Prostate gland (tissue), 2 donors: ENCODE measurements at regions not wholly inside any gene's neighbourhood (a gene's known extent, or its start where the extent isn't known, plus 50 kb on each side); places are given as distances from the start of the nearest gene placed in this dataset.
A peak's percentile ranks its signal among the peaks of the same experiment; 100 is the strongest.
"Not testable (repeated sequence)": the region's sequence is repeated elsewhere in the genome, so short reads cannot be mapped to it uniquely, and the experiment has no call there.

ENCODE experiments used
- DNase-seq: peaks from one replicate; pipeline ENCODE4 v3.0.0-alpha.2; 2019; ENCODE audit warnings: low spot score
- H3K27ac ChIP-seq, 2 donors: fragments of 200-600 bp; sonication (generic); 2 replicates each; pipeline ENCODE4 v1.5.1; 2017 to 2019
- H3K27me3 ChIP-seq: fragments of 200-600 bp; sonication (generic); replicated peaks from 2 replicates; pipeline ENCODE4 v1.5.1; 2019; ENCODE audit not compliant: insufficient read depth
- H3K36me3 ChIP-seq, 2 donors: fragments of 200-600 bp; sonication (generic); 1 replicate in 1 of 2; 2 replicates in 1 of 2; pipeline versions ENCODE4 v1.5.1 to v1.8.1; 2017 to 2019
- H3K4me1 ChIP-seq: fragments of 200-600 bp; sonication (generic); replicated peaks from 2 replicates; pipeline ENCODE4 v1.5.1; 2019
- H3K4me3 ChIP-seq, 2 donors: fragments of 200-600 bp; sonication (generic); 2 replicates each; pipeline ENCODE4 v1.5.1; 2017 to 2019
- H3K9me3 ChIP-seq: fragments of 200-600 bp; sonication (generic); 2 replicates; pipeline ENCODE4 v1.5.1; 2017
- POLR2A ChIP-seq: fragments of 450-650 bp; IDR thresholded peaks from one replicate; pipeline ENCODE4 v1.6.1; 2016; ENCODE audit warnings: antibody characterized with exemption, mild to moderate bottlenecking
- POLR2AphosphoS5 ChIP-seq: sonication (generic); formaldehyde crosslinking; IDR thresholded peaks from one replicate; pipeline ENCODE4 v1.6.1; 2017; ENCODE audit warnings: antibody characterized with exemption
- WGBS: methylation state at CpG from one replicate; pipeline ENCODE4 v1.1.5; 2018; 5-methylcytosine and 5-hydroxymethylcytosine counted together
- intact Hi-C: fragments of 100-400 bp; cut with DNase I; formaldehyde crosslinking; loops from one replicate; pipeline ENCODE4 v1.14.2; 2022
- TF ChIP-seq, protein P1 (sequence below), 4 experiments: fragments of 200-600 bp in 2 of 4; fragments of 450-650 bp in 2 of 4; sonication (generic) in 2 of 4; IDR thresholded peaks; 1 replicate in 3 of 4; 2 replicates in 1 of 4; pipeline ENCODE4 v1.5.1; 2016 to 2019; ENCODE audit warnings: antibody characterized with exemption in 4 of 4, mild to moderate bottlenecking in 2 of 4, moderate library complexity in 2 of 4

- H3K4me3 ChIP-seq, H3K36me3 ChIP-seq, intact Hi-C loops, H3K27me3 ChIP-seq, DNase-seq, H3K9me3 ChIP-seq, H3K4me1 ChIP-seq, H3K27ac ChIP-seq: not testable (repeated sequence)
- 70% methylated on average over 6 of the region's 6 CpGs for WGBS
These were observed 99.5 kb upstream of the GPR39 start for GRCh38 chr2:132317026-132317680.

- H3K9me3 ChIP-seq, H3K4me1 ChIP-seq, H3K4me3 ChIP-seq, H3K36me3 ChIP-seq, DNase-seq, H3K27ac ChIP-seq, intact Hi-C loops, H3K27me3 ChIP-seq: not testable (repeated sequence)
- WGBS: 85% methylated on average over 4 of the region's 4 CpGs
These were observed 98.1 kb upstream of the GPR39 start for GRCh38 chr2:132318481-132318880.

DNA sequence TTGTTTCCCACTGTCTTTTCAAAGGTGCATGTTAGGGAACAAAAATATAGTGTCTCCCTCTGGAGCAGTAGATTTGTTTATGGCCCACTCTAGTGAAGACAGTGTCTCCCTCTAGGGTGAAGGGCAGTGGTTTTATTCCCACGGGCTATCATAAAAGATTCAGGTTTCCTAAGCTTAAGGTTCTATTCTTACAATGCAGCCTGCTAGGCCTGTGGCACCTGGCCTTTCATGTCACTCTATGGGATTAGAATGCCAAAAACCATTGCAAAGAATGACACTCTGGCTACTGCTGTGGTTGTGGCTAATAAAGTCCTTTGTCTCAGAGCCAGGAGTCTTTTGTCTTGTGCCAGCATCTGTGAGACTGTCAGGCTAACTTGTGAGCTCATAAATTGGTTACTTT lies 92.6 kb upstream of the GPR39 start:
- 25% methylated on average over 1 of the region's 1 CpG for WGBS
- H3K4me1 ChIP-seq, DNase-seq, intact Hi-C loops, H3K9me3 ChIP-seq, H3K36me3 ChIP-seq, H3K27ac ChIP-seq, H3K4me3 ChIP-seq, H3K27me3 ChIP-seq: not testable (repeated sequence)

DNA sequence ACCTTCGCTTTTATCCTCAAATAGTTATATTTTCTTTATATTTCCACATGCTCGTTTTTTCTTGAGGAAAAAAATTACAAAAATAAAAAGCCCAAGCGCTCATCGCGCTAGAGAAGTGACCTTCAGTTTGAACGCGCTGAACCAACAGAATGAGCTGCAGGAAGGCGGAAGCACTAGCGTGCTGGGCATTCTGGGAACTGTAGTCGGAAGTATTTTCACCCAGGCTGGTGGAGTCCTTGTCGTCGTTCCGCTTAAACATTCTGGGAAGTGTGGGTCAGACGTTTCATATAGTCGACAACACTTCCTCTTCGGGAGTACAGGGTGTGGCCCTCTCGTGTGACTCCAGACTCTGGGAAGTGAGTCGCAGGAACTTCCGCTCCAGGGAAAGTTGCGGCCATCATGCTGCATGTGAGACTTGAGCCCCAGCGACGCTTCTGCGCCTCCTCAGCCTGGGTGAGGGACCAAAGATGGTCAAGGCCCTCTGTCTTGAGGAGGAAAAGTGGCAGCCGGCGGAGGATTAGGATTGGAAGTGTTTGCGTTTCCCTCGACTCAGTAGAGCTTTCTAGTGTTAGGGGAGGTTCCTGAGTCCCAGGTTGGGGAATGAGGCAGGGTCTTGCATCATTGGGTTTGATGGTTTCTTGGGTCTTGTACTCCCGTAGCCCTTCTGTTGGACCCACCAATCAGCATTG lies 84.1 kb upstream of the GPR39 start:
- H3K27me3 ChIP-seq, H3K36me3 ChIP-seq, intact Hi-C loops, H3K27ac ChIP-seq, H3K9me3 ChIP-seq, H3K4me1 ChIP-seq, DNase-seq, H3K4me3 ChIP-seq: not testable (repeated sequence)
- WGBS: 75% methylated on average over 25 of the region's 28 CpGs

- intact Hi-C loops, H3K4me3 ChIP-seq, H3K27ac ChIP-seq, H3K4me1 ChIP-seq, H3K9me3 ChIP-seq, DNase-seq, H3K36me3 ChIP-seq, H3K27me3 ChIP-seq: not testable (repeated sequence)
- WGBS: 88% methylated on average over 10 of the region's 13 CpGs
These were observed 79.5 kb upstream of the GPR39 start for GRCh38 chr2:132337135-132337534.

GRCh38 chr2:132337844-132338243 lies 78.8 kb upstream of the GPR39 start:
- H3K27me3 ChIP-seq, H3K27ac ChIP-seq, H3K9me3 ChIP-seq, H3K4me3 ChIP-seq, intact Hi-C loops, H3K36me3 ChIP-seq, H3K4me1 ChIP-seq, DNase-seq: not testable (repeated sequence)
- 47% methylated on average over 3 of the region's 5 CpGs for WGBS

DNA sequence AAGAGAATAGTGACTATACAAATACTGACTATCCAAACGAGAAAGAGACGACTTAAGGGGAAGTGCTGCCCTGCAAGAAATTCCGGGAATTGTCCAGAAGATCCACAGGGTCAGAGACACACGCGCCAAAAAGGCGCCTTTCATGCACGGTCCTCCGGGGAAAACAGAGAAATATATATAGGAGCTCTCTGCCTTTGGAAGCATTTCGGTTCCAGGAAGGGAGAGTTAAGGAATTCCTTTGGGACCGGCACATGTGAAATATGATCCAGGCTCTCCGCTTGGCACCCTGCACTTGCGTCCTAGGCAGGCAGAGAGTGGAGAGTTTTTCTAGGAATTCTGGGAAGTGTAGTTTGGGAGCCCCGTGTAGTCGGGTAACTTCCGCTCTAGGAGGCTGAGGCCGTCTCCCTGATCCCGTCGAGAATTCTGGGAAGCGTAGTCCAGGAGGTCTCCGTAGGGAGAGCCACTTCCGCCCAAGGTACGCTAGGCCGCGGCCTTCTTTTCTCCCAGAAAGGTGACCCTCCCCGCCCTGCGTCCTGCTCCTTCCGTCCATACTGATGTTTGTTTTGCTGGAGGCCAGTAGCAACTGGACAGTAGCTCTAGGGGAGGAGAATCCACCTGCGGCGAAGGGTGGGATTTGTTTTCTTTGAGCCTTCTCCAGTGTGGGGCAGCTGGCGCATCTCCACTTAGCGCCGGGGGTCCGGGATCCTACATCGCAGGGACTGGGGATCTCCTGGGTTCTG lies 69.4 kb upstream of the GPR39 start:
- DNase-seq: peak; percentile 83
- TF ChIP-seq POLR2A: peak; percentile 31
- TF ChIP-seq POLR2AphosphoS5: peak; percentile 77
- H3K4me1 ChIP-seq, intact Hi-C loops, H3K27me3 ChIP-seq, H3K36me3 ChIP-seq, H3K9me3 ChIP-seq: not testable (repeated sequence)
- Histone ChIP-seq H3K27ac (peak overlapping the region; percentile 74 to 75), H3K4me3 (peak overlapping the region; percentile 34)
- 1% methylated on average over 27 of the region's 34 CpGs for WGBS

GRCh38 chr2:132349092-132349687 lies 67.4 kb upstream of the GPR39 start:
- WGBS: 35% methylated on average over 8 of the region's 8 CpGs
- peak; percentile 39 for DNase-seq
- H3K27ac ChIP-seq, H3K4me1 ChIP-seq, H3K27me3 ChIP-seq, H3K9me3 ChIP-seq, H3K4me3 ChIP-seq, H3K36me3 ChIP-seq, intact Hi-C loops: not testable (repeated sequence)
- TF ChIP-seq, protein P1, sequence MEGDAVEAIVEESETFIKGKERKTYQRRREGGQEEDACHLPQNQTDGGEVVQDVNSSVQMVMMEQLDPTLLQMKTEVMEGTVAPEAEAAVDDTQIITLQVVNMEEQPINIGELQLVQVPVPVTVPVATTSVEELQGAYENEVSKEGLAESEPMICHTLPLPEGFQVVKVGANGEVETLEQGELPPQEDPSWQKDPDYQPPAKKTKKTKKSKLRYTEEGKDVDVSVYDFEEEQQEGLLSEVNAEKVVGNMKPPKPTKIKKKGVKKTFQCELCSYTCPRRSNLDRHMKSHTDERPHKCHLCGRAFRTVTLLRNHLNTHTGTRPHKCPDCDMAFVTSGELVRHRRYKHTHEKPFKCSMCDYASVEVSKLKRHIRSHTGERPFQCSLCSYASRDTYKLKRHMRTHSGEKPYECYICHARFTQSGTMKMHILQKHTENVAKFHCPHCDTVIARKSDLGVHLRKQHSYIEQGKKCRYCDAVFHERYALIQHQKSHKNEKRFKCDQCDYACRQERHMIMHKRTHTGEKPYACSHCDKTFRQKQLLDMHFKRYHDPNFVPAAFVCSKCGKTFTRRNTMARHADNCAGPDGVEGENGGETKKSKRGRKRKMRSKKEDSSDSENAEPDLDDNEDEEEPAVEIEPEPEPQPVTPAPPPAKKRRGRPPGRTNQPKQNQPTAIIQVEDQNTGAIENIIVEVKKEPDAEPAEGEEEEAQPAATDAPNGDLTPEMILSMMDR (IDR thresholded peaks at IDR 0.05): peak in 3 of 4 experiments; percentile 42 to 65 (median 62)

DNA sequence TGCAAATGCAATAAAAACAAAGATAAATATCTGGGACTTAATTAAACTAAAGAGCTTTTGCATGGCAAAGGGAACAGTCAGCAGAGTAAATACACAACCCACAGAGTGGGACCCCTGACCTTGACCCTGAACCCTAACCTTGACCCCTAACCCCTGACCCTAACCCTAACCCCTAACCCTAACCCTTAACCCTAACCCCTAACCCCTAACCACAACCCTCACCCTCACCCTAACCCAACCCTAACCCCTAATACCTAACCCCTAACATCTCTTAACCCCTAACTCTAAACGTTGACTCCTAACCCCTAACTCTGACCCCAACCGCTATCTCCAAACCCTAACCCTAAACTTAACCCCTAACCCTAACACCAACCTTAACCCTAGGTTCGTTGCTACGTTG lies 64.9 kb upstream of the GPR39 start:
- intact Hi-C loops, H3K27ac ChIP-seq, DNase-seq, H3K9me3 ChIP-seq, H3K36me3 ChIP-seq, H3K27me3 ChIP-seq, H3K4me1 ChIP-seq, H3K4me3 ChIP-seq: not testable (repeated sequence)
- 67% methylated on average over 4 of the region's 4 CpGs for WGBS
